GF-D8 (cell line): ENCODE measurements at regions not wholly inside any gene's neighbourhood (a gene's known extent, or its start where the extent isn't known, plus 50 kb on each side); places are given as distances from the start of the nearest gene placed in this dataset.
"Not testable (repeated sequence)": the region's sequence is repeated elsewhere in the genome, so short reads cannot be mapped to it uniquely, and the experiment has no call there.

ENCODE experiments used
- DNase-seq: peaks from one replicate; lab custom pipeline; 2025; lab: John Stamatoyannopoulos, UW

DNA sequence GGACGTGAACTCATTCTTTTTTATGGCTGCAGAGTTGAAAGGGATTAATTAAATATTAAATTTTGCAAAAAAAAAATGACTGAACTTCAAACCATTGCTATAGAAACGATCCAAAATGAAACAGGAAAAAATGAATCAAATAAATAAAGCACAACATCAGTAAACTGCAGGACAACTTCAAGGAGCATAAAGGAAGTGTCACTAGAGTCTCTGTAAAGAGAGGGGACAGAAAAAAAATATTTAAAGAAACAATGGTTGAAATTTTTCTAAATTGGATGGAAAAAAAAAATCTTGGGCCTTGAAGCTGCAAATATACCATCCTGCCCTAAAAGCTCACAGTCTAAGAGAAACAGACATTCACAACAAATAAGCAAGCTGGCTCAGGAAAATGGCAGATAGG, 339.3 kb upstream of the INTU start:
- no peak for DNase-seq

DNA sequence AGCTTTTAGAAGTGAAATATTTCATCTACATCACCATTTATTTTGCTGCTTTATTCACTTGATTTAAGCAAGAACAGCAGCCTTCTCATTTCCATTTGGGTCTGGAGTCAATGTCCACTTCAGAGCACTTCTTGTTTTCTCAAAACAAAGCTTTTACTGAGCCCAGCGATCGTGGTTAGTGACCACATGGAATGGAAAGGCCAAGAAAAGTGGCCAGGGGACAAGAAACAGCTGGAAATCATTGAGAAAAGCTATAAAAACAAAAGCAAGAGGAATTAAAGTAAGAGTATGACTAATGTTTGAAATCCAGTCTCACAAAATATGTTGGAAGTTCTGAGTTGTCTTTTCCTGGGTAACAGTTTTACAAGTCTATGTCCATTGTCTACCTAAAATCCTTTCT, 328.4 kb upstream of the INTU start:
- DNase-seq = no peak

DNA sequence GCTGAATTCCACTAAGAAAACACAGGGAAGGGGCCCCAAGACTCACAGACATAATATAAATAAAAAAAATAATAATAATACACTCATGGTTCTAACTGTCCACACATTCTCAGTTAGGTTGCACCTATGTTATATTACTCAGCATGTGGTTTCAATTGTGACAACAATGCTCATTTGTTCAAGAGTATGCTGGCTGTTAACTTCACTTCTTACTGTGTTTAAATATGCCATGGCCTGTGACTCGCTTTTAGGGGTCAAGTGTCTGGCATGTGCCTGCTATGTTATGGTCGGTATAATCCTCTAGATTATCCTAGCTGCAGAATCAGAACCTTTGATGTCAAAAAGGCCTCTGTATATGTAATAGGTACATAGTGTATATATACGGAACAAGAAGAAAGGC, 324.8 kb upstream of the INTU start:
- DNase-seq = no peak

DNA sequence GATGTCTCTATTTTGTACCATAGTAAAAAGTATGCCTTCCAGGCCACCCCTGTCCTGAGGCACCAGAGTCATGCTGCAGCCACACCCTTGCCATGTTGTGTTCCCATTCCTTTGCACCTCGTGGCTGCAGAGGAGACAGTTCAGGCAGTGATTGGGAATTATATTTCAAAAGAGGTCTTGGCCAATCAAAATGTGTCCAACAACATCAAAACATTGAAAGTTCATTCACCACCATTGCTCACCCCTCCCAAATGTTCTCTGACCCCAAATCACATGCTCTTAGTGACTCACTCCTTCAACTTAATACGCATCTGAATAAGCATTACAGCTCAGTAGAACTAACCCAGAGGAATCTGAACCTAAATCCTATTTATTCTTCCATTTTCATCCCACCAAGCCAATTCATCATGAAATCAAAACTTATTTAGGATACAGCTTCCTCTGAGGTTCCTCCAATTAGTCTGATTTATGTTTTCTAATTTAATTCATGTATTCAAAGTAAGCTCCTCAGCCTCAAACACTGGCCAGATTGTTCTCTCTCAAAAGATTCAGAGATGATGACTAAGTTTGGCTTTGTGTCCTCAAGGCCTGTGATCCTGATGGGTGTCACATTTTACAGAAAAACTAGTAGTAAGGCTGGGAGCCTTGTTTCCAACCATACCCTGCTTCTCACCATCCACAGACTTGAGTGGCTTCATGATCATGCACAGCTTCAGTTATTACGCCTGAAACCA, 323.2 kb upstream of the INTU start:
- no peak for DNase-seq

DNA sequence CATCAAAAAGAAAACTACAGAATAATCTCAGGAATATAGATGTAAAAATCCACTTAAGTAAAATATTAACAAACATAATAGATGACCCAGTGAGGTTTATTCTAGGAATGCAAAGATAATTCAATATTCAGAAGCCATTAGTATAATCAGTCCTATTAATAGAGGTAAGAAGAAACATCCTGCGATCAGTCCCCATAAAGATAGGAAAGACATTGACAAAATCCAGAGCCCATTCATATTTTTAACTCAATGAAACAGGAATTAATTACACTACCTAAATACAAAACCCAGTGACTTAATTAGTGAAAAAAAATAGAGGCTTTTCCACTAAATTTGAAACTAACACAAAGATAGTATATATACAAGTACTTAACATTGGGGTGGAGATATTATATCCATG, 321.4 kb upstream of the INTU start:
- no peak for DNase-seq

DNA sequence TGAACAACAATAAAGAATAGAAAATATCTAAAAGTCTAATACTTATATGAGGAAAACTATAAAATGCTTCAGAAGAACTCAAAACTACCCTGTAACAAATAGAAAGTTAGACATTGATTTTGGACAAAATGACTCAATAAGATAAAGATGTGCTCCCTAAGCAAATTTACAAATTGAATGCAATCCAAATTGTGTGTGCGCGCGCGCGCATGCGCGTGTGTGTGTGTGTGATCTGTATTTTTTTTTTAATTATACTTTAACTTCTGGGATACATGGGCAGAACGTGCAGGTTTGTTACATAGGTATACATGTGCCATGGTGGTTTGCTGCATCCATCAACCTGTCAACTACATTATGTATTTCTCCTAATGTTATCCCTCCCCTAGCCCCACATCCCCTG, 320.8 kb upstream of the INTU start:
- DNase-seq = no peak

DNA sequence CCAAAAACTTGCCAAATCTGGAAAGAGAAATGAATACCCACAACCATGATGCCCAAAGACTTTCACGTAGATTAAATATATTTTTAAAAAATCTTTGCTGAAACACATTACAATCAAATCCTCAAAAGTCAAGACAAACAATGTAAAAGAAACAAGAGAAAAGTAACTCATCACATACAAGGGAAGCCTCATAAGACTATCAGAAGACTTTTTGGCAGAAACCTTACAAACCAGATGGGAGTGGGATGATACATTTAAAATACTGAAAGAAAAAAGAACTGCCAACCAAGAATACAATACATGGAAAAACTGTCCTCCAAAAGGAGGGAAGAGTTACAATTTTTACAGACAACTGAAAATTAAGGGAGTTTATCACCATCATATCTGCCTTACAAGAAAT, 319.0 kb upstream of the INTU start:
- no peak for DNase-seq

DNA sequence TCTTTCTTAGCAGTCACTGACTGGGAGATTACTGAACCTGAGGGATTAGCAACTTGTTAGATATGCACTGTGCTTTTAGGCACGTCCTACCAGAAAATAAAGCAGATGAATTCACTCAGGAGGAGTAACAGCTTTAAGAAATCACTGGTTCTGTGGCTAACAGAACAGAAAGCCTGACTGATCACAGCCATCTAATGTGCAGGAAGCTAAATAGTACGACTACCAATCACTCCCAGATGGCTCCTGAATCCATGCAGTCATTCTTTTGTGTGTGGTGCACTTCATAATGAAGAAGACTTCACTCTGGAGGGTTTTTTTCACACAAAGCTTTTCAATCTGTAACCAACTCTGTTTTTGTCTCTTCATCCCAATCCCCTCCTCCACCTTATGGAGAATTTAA, 305.3 kb upstream of the INTU start:
- no peak for DNase-seq

DNA sequence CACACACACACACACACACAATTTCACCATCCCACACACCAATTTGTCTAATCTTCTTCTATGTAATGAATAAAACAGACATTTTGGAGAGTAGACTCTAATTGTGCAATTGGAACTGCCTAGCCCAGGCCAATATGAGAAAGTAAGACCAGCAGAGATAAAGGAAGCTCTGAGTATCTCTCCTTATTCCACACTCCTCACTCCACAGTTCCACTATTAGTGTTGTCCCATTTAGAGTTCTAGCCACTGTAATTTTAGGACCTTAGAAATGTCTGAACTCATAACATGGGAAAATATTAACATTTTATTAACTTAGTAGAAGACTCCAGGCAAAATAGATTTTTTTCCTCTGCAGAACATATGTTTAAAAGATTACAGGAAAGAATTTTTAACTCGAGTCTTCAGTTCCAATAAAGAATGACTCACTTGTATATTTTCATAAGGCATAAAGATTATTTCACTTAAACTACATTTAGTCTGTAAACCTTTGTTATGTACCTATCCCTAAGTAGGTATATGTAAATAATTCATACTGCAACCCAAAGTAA, 297.6 kb upstream of the INTU start:
- DNase-seq = no peak

DNA sequence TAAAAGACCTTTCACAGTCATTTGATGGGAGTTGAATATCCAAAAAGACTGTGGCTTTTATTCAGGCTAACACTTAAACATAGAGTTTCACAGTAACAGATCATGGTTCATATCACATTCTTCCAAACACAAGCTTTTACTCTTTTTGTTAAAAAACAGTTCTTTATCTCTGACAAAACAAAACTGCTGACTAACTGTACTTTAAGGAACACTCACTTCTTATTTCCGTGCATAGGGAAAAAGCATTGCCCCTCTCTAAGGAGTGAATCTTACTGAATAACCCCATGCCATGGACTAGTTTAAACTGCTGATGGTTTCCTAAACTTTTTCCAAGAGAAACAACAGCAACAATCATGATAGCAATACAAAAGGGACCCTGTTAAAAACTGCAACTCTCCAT, 297.0 kb upstream of the INTU start:
- DNase-seq = no peak

DNA sequence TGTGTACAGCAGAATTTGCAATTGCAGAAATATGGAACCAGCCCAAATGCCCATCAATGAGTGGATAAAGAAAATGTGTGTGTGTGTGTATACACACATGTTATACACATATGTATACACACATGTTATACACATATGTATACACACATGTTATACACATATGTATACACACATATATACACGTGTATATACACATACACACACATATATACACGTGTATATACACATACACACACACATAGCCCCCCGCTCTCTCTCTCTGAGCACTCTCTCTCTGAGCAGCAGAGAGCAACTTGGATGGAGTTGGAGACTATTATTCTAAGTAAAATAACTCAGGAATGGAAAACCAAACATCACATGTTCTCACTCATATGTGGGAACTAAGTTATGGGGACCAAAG, 289.6 kb upstream of the INTU start:
- DNase-seq = not testable (repeated sequence)

DNA sequence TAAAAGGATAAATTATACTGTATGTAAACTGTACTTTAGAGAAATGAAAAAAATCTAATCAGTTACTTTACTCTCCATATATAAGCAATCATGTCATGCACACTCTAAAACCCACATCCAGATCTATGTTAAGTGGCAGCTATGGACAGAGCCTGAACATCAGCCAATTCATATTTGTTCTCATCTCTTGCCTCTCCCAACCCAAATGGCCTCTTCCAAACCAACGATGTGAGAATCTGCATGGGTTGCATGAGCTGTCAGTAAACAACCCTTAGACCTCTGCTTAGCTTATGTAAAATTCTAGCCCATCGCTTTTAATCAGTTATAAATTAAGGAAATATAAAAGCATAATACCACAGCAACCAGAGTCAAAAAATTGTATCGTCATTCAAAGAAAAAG, 288.7 kb upstream of the INTU start:
- DNase-seq = no peak

DNA sequence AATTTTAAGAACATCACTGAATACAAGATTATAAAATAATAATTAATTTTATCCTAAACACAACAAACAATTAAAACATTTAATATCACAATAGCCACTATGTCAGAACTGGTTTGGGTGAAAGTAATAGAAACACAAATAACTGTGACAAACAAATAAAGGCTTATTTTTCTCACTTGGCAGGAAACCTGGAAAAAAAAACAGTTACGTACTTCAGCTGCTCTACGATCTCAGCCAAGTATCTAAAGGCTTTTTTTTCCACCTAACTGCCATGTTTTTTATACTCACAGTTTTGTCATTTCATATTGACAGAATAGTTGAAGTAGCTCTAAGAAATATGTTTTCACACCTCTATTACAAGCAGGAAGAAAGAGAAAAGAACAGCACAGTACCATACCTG, 284.8 kb upstream of the INTU start:
- no peak for DNase-seq

DNA sequence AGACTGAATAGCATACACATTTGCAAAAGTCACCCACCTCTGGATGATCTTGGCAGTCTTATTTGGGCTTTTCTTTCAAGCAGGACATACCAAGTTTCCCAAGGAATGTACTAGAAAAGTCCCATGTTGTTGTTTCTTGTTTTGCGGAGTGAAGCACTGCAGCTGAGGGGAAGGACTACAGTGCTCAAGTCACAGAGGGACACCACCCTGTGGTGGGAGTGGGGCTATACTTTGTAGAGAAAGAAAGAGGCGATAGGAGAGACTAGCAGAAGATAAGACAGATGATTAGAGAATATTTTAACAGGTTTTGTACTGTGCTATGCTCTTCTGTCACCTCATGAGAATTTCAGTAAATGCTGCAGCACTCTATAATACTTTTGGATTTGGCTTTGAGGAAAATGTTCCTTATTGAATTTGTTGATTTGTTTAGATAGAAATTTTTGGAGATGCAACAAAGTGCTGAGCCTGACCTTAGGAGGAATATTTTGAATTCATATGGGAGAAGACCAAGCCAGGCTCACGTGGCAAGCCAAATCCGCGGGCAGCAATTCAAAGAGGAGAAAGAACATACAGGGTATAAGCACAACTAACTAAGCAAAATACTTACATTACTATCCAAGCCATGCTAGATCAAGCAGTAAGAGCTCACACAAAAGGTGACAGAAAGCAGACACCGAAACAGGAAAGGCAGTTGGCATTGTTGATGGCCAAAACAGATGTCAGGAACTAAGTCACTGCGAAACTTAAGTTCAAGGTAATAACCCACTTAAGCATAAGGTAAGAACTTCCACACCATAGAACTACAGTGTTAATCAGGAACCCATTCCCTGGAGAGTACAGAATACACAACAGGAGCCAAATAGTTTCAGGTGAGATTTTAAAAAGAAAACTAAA, 280.3 kb upstream of the INTU start:
- no peak for DNase-seq

DNA sequence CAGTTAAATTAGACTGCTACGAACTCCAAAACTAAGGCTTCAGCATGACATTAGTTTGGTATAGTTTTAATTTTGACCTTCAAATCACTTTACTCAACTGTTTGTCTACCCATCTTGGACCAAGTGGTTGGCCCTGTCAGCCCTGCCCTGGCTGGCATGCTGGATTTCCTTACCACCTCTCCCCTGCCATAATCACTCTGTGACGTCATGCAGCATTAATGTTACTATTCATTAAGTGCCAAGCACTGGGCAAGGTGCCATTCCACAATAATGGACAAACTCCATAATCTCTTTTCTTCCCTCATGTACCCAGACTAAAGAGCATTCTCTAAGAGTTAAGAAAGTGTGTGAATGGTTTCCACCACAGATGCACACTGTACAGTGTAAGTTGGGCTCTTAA, 277.0 kb upstream of the INTU start:
- DNase-seq = no peak

DNA sequence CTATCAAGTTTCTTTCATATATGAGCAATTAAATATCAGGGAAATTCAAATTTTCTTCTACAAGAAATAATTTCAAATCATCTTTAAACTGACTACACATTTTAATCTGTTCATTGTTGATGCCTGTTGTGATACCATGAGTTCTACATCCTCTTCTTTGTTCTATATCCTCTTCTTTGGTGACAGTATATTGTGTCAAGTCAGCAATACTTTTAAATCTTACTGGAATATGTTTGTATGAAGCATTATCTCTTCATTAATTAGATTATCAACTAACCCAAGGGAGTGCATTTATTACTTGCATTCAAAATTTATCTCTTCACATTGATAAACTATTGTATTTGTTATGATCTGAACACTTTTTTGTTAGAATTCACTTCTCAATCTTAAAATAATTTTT, 275.0 kb upstream of the INTU start:
- no peak for DNase-seq

DNA sequence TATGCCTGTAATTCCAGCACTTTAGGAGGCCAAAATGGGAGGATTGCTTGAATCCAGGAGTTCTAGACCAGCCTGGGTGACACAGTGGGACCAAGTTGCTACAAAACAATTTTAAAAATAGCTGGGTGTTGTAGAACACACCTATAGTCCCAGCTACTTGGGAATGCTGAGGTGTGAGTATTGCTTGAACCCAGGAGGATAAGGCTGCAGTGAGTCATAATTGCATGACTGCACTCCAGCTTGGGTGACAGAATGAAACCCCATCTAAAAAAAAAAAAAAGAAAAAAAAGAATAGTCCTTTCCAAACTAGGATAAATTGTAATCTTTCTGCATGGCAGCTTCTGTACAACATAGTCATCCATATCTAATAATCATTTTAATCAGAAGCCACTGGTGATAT, 270.1 kb upstream of the INTU start:
- DNase-seq = no peak

DNA sequence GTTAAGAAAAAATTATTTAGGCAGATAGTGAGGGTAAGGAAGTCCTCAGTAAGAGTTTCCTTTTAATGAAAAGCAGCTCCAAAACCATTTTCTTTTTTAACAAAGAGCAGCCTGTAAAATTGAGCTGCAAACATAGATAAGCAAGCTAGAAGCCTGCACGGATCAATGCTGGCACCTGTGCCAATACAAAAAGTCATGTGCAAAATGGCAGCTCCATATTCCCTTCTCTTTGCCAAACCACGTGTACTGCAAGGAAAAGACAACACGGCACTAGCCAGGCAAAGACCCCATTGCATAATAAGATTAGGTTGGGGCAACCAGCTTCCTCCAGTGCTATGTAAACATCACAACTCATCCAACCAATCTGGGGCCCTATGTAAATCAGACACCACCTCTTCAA, 268.4 kb upstream of the INTU start:
- no peak for DNase-seq

DNA sequence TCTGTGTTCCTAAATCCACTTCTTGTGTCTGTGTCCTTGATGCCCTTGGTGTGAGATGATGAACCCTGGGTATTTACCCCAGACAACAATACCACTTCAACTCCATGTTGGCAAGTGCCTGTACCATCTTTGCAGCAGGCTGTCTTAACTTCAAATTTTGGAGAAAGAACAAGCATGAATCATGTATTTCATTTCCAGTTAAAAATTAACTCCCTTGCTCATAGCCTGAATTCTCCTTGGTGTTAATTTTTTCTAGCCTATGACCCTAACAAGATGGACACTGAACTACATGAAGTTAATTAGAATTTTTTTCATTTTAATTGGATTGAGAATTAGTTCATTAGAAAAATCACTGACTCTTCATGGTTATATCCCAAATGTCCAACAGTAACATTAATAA, 267.8 kb upstream of the INTU start:
- no peak for DNase-seq

DNA sequence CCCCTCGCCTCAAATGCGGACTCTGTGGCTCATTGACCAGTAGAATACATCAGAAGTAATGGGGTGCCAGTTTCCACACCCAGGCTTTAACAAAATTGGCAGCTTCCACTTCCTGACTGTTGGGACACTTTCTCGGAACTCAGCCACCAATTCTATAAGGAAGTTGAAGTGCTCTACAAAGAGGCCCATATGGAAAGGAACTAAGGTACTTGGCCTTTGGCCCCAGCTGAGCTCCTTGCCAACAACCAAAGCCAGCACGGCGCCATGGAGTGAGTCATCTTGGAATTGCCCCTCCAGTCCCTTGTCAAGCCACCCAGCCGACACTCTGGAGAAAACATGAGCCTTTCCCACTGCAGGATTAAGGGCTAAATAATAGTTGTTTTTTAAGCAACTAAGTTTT, 262.2 kb upstream of the INTU start:
- DNase-seq = peak; percentile 63

DNA sequence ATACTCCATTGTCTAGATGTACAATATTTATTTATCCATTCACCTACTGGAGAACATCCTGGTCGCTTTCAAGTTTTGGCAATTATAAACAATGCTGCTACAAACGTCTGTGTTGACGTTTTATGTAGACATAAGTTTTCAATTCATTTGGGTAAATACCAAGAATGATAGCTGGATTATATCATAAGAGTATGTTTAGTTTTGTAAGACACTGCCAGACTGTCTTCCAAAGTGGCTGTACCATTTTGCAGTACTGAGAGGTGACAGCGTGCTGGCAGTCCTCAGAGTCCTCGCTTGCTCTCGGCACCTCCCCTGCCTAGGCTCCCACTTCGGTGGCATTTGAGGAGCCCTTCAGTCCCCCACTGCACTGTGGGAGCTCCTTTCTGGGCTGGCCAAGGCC, 253.3 kb upstream of the INTU start:
- no peak for DNase-seq

DNA sequence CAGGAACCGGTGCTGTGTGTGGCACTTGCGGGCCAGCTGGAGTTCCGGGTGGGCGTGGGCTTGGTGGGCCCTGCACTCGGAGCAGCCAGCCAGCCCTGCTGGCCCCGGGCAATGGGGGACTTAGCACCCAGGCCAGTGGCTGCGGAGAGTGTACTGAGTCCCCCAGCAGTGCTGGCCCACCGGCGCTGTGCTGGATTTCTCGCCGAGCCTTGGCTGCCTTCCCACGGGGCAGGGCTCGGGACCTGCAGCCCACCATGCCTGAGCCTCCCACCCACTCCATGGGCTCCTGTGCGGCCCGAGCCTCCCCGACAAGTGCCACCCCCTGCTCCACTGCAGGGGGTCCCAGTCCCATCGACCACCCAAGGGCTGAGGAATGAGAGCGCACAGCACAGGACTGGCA, 252.8 kb upstream of the INTU start:
- DNase-seq = not testable (repeated sequence)

DNA sequence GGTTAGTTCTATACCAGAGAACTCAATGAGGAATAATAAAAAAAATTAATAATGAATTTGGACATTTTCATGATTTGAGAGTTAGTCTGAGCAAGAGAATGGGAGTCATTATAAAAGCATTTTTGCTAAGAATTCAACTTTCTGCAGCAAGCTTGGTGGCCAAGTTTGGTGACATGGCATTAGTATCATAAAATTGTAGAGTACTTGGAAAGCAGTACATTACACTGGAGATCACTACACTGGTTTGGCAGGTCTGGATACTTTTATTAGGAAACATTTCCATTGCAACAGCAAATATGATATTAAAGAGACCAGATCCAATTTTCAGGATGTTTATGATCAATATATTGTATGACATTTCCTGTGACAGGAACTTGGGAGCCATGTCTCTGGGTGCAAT, 249.1 kb upstream of the INTU start:
- DNase-seq = no peak
